Activated CD4-positive, alpha-beta T cell treated with anti-CD3 and anti-CD28 coated beads, Interleukin-2, amount 10 ng/mL, durations not matched to agents 24 days and 14 days (primary cell): ENCODE measurements at regions not wholly inside any gene's neighbourhood (a gene's known extent, or its start where the extent isn't known, plus 50 kb on each side); places are given as distances from the start of the nearest gene placed in this dataset.
"Not testable (repeated sequence)": the region's sequence is repeated elsewhere in the genome, so short reads cannot be mapped to it uniquely, and the experiment has no call there.

Experiments
- DNase-seq: peaks from one replicate; pipeline ENCODE4 v3.0.0; 2022
- H3K27ac Mint-ChIP-seq: one replicate; pipeline ENCODE4 v1.8.0; 2022; ENCODE audit warnings: mild to moderate bottlenecking, mixed read lengths
- H3K27me3 Mint-ChIP-seq: one replicate; pipeline ENCODE4 v1.8.0; 2022; ENCODE audit warnings: mixed read lengths
- H3K36me3 Mint-ChIP-seq: one replicate; pipeline ENCODE4 v1.8.0; 2022; ENCODE audit warnings: low read depth, mild to moderate bottlenecking, mixed read lengths
- H3K4me1 Mint-ChIP-seq: one replicate; pipeline ENCODE4 v1.8.0; 2021; ENCODE audit warnings: mixed read lengths
- H3K4me3 Mint-ChIP-seq: one replicate; pipeline ENCODE4 v1.8.0; 2022; ENCODE audit warnings: mild to moderate bottlenecking, moderate library complexity, mixed read lengths
- H3K9me3 Mint-ChIP-seq: one replicate; pipeline ENCODE4 v1.8.0; 2021; ENCODE audit warnings: mixed read lengths
- intact Hi-C: fragments of 100-400 bp; cut with micrococcal nuclease; formaldehyde crosslinking; loops from one replicate; pipeline ENCODE4 v1.15.1; 2023

DNA sequence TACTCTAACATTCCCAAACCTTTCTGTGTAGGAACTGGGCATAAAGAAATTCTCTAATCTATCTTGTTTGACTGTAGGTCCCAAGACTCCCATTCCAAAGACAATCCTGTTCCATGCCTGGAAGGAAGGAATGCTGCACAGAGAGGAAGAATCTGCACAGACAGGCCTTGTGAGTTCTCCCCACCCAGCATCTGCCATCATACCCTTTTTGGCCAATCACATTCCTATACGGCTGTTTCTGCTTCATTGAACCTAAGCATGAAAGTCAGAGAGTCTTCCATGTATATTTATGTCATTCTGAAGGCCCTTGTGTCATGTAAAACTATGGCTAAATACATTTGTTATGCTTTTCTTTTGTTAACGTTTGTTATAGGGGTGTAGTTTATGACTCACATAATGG lies 667.7 kb upstream of the IGFBP7 start:
- no peaks in the 10 kb centered on the region for H3K27me3 Mint-ChIP-seq
- H3K27ac Mint-ChIP-seq: no peak overlapping the region
- H3K36me3 Mint-ChIP-seq: no peaks in the 10 kb centered on the region
- DNase-seq: no peak
- H3K9me3 Mint-ChIP-seq: no peaks in the 10 kb centered on the region
- intact Hi-C loops: no loop called here
- no peak overlapping the region for H3K4me3 Mint-ChIP-seq
- no peaks in the 10 kb centered on the region for H3K4me1 Mint-ChIP-seq

DNA sequence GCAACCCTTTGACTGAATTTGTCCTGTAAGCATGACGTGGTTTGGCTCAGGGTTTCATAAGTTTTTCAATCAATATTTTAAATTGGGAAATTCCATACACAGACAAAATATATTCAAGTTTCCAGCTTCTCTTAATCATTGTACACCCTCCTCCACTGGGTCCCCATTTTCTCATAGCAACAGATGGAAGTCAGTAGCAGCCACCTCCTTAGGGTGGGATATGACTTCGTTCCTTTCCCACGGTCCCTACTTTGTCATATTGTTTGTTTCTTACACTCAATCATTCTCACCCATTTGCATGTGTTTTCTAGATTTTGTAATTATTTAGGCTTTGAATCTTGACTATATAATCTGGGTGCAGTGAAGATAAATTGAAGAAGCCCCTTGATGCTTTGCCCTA lies 664.5 kb upstream of the IGFBP7 start:
- H3K27me3 Mint-ChIP-seq: no peaks in the 10 kb centered on the region
- no peak for DNase-seq
- intact Hi-C loops: no loop called here
- no peaks in the 10 kb centered on the region for H3K36me3 Mint-ChIP-seq
- no peaks in the 10 kb centered on the region for H3K4me1 Mint-ChIP-seq
- no peak overlapping the region for H3K27ac Mint-ChIP-seq
- no peak overlapping the region for H3K4me3 Mint-ChIP-seq
- H3K9me3 Mint-ChIP-seq: no peaks in the 10 kb centered on the region

DNA sequence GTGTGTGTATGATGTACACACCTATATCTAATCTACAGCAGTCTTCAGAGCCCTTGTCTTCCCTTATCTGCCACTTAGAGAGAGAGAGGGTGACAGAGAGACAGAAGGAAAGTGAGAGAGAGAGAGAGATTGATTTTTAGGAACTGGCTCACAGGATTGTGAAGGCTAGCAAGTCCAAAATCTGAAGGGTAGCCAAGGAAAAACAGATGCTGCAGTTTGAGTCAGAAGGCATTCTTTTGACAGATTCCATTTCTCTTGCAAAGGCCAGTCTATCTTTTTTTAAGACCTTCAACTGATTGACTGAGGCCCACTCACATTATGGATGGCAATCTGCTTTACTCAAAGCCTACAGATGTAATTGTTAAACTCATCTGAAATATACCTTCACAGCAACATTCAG lies 664.0 kb upstream of the IGFBP7 start:
- Mint-ChIP-seq H3K27ac (no peak overlapping the region), H3K9me3 (no peaks in the 10 kb centered on the region), H3K27me3 (no peaks in the 10 kb centered on the region), H3K36me3 (no peaks in the 10 kb centered on the region), H3K4me1 (no peaks in the 10 kb centered on the region), H3K4me3 (no peak overlapping the region)
- no peak for DNase-seq
- intact Hi-C loops: no loop called here

DNA sequence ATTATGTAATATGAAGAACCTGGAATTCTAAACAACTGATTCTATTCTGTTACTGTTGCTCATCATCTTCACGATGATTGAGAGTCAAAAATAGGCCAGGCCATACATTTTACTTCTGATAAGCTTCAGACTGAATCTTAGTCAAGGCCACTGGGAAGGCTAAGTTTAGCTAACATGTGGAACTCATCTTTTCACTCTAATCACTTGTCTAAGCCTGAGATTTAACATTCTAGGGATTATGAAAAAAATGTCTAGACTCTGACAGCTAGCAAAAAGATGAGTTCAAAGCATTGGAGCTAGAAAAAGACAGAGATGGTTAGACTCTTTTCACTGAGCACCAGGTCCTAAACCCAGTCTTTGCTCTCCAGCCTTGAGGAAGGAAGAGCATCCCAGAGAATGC lies 656.2 kb upstream of the IGFBP7 start:
- Mint-ChIP-seq H3K36me3 (no peaks in the 10 kb centered on the region), H3K4me1 (no peaks in the 10 kb centered on the region), H3K9me3 (peaks cover 8% of the 10 kb centered on the region), H3K4me3 (no peak overlapping the region), H3K27ac (no peak overlapping the region), H3K27me3 (no peaks in the 10 kb centered on the region)
- DNase-seq: no peak
- intact Hi-C loops: no loop called here

DNA sequence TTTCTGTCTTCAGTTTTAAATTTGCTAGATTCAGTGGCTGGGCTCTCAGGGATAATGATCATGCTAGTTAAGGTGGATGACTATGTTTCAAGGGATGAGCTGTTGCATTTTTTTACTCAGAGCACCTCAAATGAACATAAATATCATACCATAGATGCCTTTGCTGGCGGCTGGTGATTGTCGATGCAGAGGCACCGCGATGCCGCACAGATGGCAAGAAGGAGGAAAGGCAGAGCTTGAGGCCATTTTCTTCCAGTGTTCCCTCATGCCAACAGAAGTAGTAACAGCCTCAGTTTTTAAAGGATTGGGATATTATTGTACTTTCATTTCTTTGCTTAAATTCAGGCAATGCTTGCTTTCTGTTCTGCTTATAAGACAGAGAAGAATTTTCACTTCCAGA lies 654.7 kb upstream of the IGFBP7 start:
- no peak for DNase-seq
- intact Hi-C loops: no loop called here
- H3K27ac Mint-ChIP-seq: no peak overlapping the region
- H3K4me3 Mint-ChIP-seq: no peak overlapping the region
- H3K27me3 Mint-ChIP-seq: no peaks in the 10 kb centered on the region
- H3K4me1 Mint-ChIP-seq: no peaks in the 10 kb centered on the region
- no peaks in the 10 kb centered on the region for H3K36me3 Mint-ChIP-seq
- H3K9me3 Mint-ChIP-seq: peaks cover 8% of the 10 kb centered on the region

DNA sequence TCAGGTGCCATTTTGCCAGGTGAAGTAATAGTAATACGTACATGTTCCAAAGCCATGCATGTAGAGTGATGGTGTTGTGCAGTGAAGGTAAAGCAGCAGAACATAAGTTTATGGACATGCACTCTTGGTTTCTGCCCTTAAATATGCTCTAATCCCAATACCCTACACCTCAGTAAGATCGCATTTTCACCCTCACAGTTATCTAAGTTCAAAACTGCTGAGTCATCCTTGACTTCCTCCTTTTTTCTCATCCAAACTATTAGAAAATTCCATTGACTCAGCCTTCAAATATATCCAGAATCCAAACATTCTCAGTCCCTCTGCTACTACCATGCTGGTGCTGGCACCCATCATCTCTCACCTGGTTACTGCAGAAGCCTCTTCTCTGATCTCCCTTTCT lies 652.9 kb upstream of the IGFBP7 start:
- H3K27ac Mint-ChIP-seq: no peak overlapping the region
- H3K4me1 Mint-ChIP-seq: no peaks in the 10 kb centered on the region
- no peak overlapping the region for H3K4me3 Mint-ChIP-seq
- H3K27me3 Mint-ChIP-seq: no peaks in the 10 kb centered on the region
- no peak for DNase-seq
- intact Hi-C loops: no loop called here
- H3K36me3 Mint-ChIP-seq: no peaks in the 10 kb centered on the region
- H3K9me3 Mint-ChIP-seq: peaks cover 8% of the 10 kb centered on the region

DNA sequence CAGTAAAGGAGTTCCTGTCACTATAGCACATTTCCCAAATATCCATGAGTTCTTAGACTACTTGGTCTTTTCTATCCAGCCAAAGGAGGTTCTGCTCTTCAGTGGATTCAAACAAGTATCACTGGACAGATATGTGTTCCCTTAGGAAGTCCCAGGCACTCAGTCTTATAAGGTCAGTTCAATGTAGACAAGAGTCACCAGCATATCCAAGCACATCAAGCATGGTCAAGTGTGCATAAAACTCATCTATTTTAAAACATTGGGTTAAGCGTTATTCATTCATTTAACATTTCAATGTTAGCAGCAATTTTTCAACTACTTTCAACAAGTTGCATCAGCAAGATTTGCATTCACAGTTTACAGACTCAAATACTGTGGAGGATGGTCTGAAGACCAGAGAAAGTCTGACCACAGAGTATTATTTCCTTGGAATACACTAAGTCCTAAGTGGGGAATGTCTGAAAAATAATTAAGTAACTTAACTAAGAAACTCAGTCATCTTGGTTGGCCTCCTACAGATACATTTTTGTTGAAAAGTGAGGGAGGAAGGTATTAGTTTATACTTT lies 630.5 kb upstream of the IGFBP7 start:
- intact Hi-C loops: no loop called here

DNA sequence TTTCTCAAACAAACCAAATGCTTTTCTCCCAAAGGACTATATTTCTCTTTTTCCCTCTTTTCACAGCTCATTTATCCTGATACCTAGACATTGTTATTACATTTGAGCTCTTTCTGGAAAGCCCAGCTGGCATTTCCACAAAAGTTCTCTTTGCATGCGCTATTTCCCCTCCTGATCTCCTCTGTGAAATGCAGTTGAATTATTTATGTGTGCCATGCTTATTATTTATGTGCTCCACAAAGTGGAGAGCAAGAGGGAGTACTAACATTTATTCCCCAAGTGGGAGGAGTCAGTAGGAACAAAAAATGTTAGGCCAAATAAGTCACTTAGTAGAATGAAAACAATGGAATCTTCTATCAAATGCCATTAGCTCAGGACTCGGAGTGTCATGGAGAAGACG lies 626.6 kb upstream of the IGFBP7 start:
- no peaks in the 10 kb centered on the region for H3K36me3 Mint-ChIP-seq
- no peaks in the 10 kb centered on the region for H3K9me3 Mint-ChIP-seq
- no peaks in the 10 kb centered on the region for H3K4me1 Mint-ChIP-seq
- no peak for DNase-seq
- no peaks in the 10 kb centered on the region for H3K27me3 Mint-ChIP-seq
- intact Hi-C loops: no loop called here
- H3K4me3 Mint-ChIP-seq: no peak overlapping the region
- no peak overlapping the region for H3K27ac Mint-ChIP-seq

More for the DNA sequence above, 630.5 kb upstream of the IGFBP7 start:
- Mint-ChIP-seq H3K36me3 (no peaks in the 10 kb centered on the region), H3K27me3 (no peaks in the 10 kb centered on the region), H3K4me1 (no peaks in the 10 kb centered on the region), H3K4me3 (no peak overlapping the region), H3K9me3 (peaks cover 3% of the 10 kb centered on the region), H3K27ac (no peak overlapping the region)
- no peak for DNase-seq

DNA sequence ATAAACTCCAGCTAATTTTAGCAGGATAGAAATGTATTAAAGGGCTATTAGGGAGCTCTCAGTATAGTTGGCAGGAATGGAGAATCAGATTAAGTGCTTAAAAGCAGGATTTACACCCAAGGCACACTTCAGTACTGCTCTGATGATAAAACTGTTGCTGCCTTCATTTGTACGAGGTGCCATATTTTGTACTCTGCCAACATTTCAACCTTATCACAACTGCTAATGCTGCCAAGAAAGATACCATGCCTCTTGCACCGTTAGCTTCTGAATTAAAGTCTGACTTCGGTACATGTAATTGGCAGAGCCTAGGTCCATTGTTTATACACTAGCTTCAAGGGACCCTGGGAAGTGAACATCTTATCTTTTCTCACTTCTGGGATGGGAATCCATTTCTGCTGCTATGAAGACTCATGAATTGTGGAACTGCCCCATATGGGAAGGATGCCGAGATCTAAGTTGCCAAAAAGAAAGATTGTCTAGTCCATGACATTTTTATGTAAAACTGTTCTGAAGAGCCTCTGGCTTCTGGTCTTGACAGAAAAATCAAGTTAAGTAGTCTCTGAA lies 624.0 kb upstream of the IGFBP7 start:
- Mint-ChIP-seq H3K4me1 (no peaks in the 10 kb centered on the region), H3K27ac (no peak overlapping the region), H3K27me3 (no peaks in the 10 kb centered on the region), H3K4me3 (no peak overlapping the region), H3K9me3 (no peaks in the 10 kb centered on the region), H3K36me3 (no peaks in the 10 kb centered on the region)
- DNase-seq: no peak
- intact Hi-C loops: no loop called here

DNA sequence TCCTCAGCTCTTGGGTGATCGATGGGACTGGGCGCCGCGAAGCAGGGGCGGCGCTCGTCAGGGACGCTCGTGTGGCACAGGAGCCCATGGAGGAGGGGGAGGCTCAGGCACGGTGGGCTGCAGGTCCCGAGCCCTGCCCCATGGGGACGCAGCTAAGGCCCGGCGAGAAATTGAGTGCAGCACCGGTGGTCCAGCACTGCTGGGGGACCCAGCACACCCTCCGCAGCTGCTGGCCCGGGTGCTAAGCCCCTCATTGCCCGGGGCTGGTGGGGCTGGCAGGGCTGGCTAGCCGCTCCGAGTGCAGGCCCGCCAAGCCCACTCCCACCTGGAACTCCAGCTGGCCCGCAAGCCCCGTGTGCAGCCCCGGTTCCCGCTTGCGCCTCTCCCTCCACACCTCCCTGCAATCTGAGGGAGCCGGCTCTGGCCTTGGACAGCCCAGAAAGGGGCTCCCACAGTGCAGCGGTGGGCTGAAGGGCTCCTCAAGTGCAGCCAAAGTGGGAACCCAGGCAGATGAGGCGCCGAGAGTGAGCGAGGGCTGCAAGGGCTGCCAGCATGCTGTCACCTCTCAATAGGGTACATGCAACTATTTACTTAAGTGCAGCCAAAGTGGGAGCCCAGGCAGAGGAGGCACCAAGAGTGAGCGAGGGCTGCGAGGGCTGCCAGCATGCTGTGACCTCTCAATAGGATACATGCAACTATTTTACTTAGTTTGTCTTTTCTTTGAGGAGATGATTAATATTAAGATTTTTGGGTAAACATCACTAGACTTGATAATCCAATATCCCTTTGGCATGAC lies 619.8 kb upstream of the IGFBP7 start:
- H3K27ac Mint-ChIP-seq, intact Hi-C loops, H3K4me3 Mint-ChIP-seq, DNase-seq, H3K36me3 Mint-ChIP-seq, H3K27me3 Mint-ChIP-seq, H3K9me3 Mint-ChIP-seq, H3K4me1 Mint-ChIP-seq: not testable (repeated sequence)

DNA sequence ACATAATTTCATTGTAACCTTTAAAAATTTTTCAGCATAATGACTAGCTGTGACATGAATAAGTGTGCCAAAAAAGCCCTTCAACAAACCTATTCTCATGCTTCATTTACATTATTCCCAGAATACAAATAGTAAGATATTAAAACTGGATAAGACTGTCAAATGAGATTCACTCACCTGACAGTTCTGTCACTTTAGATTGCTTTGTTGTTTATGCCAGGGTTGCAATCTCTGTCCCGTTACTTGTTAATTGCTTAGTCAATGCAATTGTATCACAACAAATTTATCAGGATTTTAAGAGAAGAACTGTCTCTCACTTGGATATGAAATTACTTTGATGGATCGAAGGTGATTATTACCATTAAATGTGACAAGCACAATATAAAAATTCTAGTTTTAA lies 616.0 kb upstream of the IGFBP7 start:
- no peak overlapping the region for H3K4me3 Mint-ChIP-seq
- DNase-seq: no peak

DNA sequence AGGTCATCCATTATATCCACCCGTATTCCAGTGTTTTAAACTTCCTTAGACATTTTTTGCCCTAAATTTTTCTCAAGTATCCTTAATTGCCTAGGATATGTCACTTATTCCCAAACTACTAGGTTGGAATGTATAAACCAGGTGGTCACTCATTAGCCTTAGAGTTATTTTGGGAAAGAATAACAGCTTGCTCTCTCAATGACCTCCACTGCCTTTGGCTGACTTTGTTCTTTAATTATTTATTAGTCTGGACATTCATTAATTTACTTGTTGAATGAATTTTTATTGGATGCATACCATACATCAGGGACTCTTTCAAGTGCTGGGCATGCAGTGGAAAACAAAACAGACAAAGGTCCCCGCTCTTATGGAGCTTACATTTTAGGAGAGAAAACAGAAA lies 609.3 kb upstream of the IGFBP7 start:
- H3K36me3 Mint-ChIP-seq: no peaks in the 10 kb centered on the region
- no peaks in the 10 kb centered on the region for H3K27me3 Mint-ChIP-seq
- no peak for DNase-seq
- no peak overlapping the region for H3K4me3 Mint-ChIP-seq
- intact Hi-C loops: no loop called here
- H3K4me1 Mint-ChIP-seq: no peaks in the 10 kb centered on the region
- no peak overlapping the region for H3K27ac Mint-ChIP-seq
- no peaks in the 10 kb centered on the region for H3K9me3 Mint-ChIP-seq

More for the DNA sequence above, 616.0 kb upstream of the IGFBP7 start:
- no peak overlapping the region for H3K27ac Mint-ChIP-seq
- intact Hi-C loops: no loop called here
- H3K36me3 Mint-ChIP-seq: no peaks in the 10 kb centered on the region
- no peaks in the 10 kb centered on the region for H3K27me3 Mint-ChIP-seq
- H3K9me3 Mint-ChIP-seq: no peaks in the 10 kb centered on the region
- H3K4me1 Mint-ChIP-seq: no peaks in the 10 kb centered on the region

DNA sequence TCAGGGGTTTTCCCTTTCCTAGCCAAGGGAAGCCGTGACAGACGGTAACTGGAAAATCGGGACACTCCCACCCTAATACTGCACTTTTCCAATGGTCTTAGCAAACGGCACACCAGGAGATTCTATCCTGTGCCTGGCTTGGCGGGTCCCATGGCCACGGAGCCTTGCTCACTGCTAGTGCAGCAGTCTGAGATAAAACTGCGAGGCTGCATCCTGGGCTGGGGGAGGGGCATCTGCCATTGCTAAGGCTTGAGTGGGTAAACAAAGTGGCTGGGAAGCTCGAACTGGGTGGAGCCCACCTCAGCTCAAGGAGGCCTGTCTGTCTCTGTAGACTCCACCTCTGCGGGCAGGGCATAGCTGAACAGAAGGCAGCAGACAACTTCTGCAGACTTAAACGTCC lies 604.1 kb upstream of the IGFBP7 start:
- H3K4me1 Mint-ChIP-seq, DNase-seq, H3K4me3 Mint-ChIP-seq, H3K36me3 Mint-ChIP-seq, H3K27ac Mint-ChIP-seq, intact Hi-C loops, H3K27me3 Mint-ChIP-seq, H3K9me3 Mint-ChIP-seq: not testable (repeated sequence)

DNA sequence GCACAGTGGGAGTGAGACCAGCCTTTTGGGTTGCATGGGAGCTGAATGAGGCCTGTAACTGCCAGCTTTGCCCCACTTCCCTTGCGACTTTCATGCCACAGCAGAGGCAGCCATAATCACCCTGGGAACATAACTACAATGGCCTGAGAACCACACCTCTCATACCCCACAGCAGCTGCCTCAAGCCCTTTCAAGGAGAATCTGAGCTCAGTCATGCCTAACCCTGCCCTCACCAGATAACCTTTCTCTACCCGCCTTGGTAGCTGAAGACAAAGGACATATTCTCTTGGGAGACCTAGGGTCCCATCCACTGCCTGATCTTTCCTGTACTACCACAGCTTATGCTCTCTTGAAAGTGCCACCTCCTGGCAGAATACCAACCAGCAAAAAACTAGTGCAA lies 599.9 kb upstream of the IGFBP7 start:
- intact Hi-C loops: no loop called here
- H3K27ac Mint-ChIP-seq: no peak overlapping the region
- H3K4me1 Mint-ChIP-seq: no peaks in the 10 kb centered on the region
- no peak for DNase-seq
- no peak overlapping the region for H3K4me3 Mint-ChIP-seq
- no peaks in the 10 kb centered on the region for H3K27me3 Mint-ChIP-seq
- H3K36me3 Mint-ChIP-seq: no peaks in the 10 kb centered on the region
- peaks cover 5% of the 10 kb centered on the region for H3K9me3 Mint-ChIP-seq

DNA sequence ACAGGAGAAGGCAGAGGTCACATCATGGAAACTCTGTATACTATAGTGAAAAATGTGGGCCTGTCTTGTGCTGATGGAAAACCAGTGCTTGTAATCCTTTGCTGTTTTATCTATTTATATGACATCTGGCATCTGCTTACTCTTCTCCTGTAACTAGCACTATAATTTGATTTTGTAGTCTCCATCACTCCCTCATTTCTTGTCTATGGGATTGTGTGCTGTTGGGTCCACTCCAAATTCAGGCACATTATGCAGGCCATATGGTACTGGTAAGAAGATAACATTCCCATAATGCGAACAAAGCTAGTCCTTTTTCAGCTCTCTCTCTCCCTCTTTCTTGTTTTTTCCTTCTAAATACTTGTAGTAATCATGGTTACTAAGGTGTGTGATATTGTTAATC lies 581.2 kb upstream of the IGFBP7 start:
- no peaks in the 10 kb centered on the region for H3K36me3 Mint-ChIP-seq
- no peaks in the 10 kb centered on the region for H3K27me3 Mint-ChIP-seq
- intact Hi-C loops: no loop called here
- DNase-seq: no peak
- no peaks in the 10 kb centered on the region for H3K9me3 Mint-ChIP-seq
- no peak overlapping the region for H3K4me3 Mint-ChIP-seq
- H3K27ac Mint-ChIP-seq: no peak overlapping the region
- H3K4me1 Mint-ChIP-seq: no peaks in the 10 kb centered on the region
